ENCODE measurements at regions not wholly inside any gene's neighbourhood (a gene's known extent, or its start where the extent isn't known, plus 50 kb on each side); places are given as distances from the start of the nearest gene placed in this dataset.

DNA sequence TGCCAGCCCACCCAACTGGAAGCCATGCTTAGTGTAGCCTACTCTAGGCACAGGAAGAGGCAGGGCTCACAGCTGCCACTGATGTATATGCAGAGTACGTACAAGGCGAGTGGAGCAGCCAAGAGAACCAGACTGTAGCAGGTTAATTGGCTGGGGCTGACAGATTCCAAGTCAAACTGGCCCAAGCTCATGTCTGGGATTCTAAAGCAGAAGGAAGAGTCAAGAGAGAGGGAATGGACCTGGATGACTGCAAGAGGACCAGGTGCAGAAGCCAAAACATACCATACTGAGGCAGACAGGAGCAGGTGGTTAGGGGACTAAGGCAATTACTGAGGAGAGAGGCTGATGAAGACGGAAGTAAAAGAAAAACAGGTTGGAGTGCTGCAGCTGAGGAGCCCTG lies 51.3 kb upstream of the LRRN2 start:
- DNase-seq (ENCODE audit: low read depth) = no peak

GRCh38 chr1:204738506-204738905 lies 53.0 kb upstream of the LRRN2 start:
- DNase-seq (ENCODE audit: low read depth) = no peak

DNA sequence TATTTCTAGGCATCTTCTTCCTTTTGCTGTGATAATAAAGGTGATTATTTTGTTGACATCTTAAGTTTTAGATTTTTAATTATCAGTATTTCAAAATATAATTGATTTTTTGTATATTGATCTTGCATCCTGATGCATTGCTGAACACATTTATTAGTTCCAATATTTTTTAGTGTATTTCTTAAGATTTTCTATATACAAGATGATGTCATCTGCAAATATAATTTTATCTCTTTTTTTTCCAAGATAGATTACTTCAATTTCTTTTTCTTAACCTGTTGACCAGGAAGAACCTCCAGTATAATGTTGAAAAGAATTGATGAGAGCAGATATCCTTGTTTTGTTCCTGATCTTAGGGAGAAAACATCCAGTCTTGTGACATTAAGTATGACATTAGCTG lies 54.8 kb upstream of the LRRN2 start:
- no peak for DNase-seq (ENCODE audit: low read depth)

GRCh38 chr1:204741440-204741839 lies 55.9 kb upstream of the LRRN2 start:
- DNase-seq (ENCODE audit: low read depth) = no peak

DNA sequence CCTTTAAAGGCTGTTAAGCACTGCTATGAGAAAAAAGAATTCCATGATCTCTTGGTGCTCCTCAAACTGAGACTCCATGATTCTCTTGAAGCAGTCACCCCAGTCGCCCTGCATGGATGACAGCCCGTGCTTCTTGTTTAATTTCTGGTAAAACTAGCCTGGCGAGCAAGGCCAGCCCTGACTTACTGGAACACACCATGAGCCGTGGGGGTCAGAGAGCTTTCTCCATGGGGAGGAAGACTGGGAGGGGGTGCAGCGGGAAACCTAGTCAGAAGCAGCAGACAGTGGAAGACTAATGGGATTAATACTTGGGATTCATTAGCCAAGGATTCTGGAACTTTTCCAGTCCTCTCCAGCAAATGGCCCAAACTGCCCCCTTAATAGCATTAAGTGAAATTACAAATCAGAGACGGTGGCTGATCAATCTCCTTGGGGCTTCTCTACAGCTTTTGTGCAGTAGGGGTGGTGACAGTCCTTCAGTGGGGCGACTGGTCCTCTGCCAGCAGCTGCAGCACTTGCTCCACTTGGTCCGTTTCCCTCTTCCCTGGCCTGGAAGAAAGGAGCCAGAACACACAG lies 57.2 kb upstream of the LRRN2 start:
- peak; percentile 65 for DNase-seq (ENCODE audit: low read depth)

- DNase-seq (ENCODE audit: low read depth) = no peak
Observed at GRCh38 chr1:204744107-204744779, 58.7 kb upstream of the LRRN2 start.

- peak; percentile 45 for DNase-seq (ENCODE audit: low read depth)
Observed at GRCh38 chr1:204746838-204747442, 61.4 kb upstream of the LRRN2 start.

DNA sequence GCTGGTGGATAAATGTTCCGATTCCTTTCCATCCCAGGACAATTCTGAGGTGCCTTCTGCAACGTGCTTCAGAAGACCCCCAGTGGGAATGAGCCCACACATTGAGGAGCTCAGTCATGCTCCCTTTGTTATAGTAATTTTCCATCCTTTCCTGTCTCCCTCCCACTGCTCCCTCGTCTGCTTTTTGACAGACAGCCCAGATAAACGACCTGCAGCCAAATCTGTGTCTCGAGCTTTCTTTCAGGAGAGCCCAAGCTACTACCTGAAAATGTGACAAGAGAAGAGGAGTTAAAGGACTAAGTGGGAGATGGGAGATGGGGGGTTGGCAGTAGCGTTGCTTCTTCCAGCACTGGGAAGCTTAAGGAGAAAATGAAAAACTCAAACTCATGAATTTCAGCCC lies 65.9 kb upstream of the LRRN2 start:
- no peak for DNase-seq (ENCODE audit: low read depth)

DNA sequence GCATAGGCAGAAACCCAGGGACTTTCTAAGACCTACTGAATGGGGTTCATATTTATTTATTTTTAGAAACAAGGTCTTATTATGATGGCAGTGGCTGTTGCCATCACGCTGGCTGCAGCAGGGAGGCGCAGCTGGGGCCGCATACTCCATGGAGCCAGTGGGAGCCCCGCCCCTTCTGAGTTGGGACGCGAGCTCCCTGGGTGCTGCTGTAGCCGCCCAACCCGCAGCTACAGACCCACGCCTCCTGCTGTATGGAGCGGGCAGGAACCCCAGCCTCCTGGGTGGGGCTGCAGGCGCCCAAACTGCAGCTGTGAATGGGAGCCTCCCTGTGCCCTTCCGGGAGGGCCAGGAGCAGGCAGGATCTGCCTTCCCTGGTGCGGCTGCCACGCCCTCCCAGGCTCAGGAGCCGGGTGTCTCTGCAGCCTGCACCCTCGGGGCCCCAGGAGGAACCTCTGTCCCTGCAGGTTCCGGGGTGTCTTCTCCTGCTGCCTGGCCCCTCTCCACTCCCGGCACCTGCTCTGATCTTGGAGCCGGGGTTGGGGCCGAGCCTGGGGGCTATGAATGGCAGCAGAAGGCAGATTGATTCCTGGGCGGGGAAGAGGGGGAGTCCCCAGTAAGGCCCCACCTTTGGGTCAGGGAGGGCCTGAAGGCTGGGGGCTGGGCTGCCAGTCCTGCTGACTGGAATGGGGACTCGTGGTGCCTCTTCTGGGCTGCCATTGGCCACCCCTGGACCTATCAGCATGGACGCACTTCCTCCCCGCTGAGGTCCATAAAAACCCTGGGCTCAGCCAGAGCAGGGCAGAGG lies 66.5 kb upstream of the LRRN2 start:
- no peak for DNase-seq (ENCODE audit: low read depth)

- DNase-seq (ENCODE audit: low read depth) = no peak
Observed at GRCh38 chr1:204752688-204753040, 67.1 kb upstream of the LRRN2 start.

DNA sequence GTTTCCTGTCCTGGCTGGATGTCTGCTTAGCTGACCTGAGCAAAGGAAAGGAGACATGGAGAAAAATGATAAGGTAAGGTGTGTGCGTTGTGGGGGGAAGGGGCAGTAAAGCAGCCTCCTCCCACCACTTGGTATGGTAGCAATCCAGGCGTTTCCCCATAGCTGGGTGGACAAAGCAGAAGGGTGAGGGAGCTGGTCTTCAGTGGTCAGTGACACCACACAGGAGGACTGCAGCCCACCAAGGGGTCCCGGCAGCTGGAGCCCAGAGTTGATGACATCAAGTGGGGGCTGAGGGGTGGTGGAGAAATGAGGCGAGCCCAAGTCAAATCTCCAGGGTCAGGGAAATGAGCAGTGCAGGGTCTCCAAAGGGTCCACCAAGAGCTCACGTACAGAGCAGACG lies 69.3 kb upstream of the LRRN2 start:
- DNase-seq (ENCODE audit: low read depth) = no peak

DNA sequence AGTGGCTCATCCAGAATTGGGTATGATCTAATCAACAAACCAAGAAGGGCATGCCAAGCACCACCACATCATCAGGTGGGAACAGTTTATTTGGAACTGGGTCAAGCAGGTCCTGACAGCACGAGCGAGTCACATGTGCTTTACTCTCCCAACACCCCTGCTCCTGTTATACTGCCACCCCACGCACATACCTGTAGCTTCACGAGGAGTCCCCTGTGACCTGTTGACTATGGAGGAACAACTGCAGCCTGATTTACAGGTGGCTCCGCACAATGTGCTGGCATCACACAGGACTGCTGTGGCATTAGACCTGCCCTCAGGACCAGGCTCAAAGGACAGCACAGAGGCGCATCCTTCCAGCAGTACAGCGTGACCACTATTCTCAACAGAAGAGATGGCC lies 70.8 kb upstream of the LRRN2 start:
- DNase-seq (ENCODE audit: low read depth) = no peak

DNA sequence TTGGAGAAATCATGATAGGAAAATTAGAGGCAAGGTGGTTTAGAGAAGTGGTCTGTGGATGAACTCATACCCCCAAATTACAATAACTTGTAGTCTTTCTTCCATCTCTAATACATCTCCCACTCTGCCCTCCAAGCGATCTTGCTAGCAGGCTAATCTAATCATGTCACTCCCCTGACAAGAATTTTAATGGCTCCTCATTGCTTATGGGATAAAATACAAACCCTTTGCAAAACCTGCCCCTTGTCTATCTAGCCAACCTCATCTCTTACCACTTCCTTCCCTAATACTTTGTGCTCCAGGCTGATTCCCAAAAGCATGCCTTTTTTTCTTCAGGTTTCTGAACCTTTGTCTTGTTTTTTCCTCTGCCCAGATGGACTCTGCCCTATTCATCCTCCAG lies 71.3 kb upstream of the LRRN2 start:
- no peak for DNase-seq (ENCODE audit: low read depth)

- DNase-seq (ENCODE audit: low read depth) = no peak
Observed at GRCh38 chr1:204758601-204759000, 73.1 kb upstream of the LRRN2 start.

- no peak for DNase-seq (ENCODE audit: low read depth)
Observed at GRCh38 chr1:204760350-204760749, 74.8 kb upstream of the LRRN2 start.

GRCh38 chr1:204760757-204761156 lies 75.2 kb upstream of the LRRN2 start:
- no peak for DNase-seq (ENCODE audit: low read depth)

DNA sequence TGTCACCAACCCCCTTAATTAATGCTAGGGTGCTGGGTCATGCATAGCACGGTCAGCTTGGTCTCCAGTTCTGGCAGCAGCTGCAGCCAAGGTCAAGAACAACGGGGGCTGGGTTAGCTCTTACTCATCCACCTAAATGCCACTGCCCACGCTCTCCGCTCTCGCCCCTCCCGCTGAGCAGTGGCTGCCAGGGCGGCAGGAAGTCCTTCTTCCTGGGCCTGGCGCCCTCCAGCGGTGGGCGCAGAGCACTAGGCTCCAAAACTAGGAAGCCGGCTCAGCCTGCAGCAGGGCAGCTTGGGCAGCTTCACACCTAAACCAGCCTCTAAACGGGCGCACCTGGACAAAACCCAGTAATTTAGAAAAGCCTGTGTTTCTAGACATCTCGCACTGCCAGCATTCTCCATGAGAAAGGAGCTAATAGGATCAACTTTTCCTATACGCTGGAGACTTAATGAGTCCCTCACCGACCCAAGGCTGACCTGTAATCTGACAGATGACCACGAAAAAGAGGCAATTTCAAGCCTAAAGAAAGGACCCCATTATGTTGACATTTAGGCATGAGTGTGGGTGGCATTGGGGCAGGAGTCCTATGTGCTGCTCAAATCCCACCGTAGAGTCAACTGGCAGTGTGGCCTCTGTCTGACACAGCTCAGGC lies 78.4 kb upstream of the LRRN2 start:
- DNase-seq (ENCODE audit: low read depth) = peak; percentile 90

DNA sequence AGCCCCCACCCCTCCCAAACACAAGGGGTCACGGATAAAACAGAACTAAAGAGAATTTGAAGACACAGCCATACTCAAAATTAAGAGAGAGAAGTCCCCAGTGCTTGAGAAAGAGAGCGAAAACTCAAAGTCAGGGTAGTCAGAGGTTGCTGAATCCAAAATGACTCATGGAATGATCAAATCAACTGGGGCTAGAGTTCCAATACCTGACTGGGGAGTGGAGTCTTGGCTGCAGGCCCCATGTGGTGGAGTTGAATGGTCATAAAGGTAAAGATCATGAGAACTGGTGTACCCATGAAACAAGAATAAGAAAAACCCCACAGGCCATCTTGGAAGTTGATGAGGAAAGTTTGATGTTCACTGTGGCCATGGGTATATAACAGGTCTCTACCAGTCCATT lies 84.5 kb upstream of the LRRN2 start:
- DNase-seq (ENCODE audit: low read depth) = no peak

DNA sequence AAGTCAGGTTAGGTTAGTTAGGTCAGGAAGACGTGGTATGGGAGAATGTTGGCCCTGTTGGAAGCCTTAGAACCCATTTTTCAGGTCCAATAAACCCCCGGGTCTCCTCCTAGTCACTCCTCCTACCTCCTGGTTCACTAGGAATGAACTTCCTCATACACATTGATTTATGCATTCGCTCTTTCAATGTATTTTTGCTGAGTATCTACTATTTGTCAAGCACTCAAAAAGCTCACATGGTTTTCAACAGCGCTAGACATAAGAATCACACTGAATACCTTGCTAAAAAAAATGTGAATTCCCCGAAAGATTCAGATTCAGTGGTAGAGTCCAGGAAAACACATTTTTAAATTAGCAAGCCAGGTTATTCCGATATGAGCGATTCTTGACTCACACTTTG lies 85.8 kb upstream of the LRRN2 start:
- DNase-seq (ENCODE audit: low read depth) = no peak

- no peak for DNase-seq (ENCODE audit: low read depth)
Observed at GRCh38 chr1:204773246-204773645, 87.7 kb upstream of the LRRN2 start.

GRCh38 chr1:204775546-204775945 lies 90.0 kb upstream of the LRRN2 start:
- no peak for DNase-seq (ENCODE audit: low read depth)

DNA sequence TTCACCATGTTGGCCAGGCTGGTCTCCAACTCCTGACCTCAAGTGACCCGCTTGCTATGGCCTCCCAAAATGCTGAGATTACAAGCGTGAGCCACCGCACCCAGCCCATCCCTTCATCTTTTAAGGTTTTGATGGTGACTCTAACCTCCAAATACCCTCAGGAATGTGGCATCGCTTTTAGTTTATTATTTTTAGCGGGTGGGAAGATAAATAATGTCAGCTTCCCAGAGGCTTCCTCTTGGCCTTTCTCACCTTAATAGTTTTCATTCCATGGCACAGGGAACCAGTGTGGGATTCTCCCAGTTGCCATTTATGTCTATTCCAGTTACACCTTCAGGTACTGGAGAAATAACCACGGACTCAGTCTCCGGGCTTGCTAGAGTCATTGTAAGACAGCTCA lies 92.1 kb upstream of the LRRN2 start:
- no peak for DNase-seq (ENCODE audit: low read depth)

Data from renal cortical epithelial cell (primary cell).